ENCODE measurements at regions not wholly inside any gene's neighbourhood (a gene's known extent, or its start where the extent isn't known, plus 50 kb on each side); places are given as distances from the start of the nearest gene placed in this dataset.
A peak's percentile ranks its signal among the peaks of the same experiment; 100 is the strongest.

DNA sequence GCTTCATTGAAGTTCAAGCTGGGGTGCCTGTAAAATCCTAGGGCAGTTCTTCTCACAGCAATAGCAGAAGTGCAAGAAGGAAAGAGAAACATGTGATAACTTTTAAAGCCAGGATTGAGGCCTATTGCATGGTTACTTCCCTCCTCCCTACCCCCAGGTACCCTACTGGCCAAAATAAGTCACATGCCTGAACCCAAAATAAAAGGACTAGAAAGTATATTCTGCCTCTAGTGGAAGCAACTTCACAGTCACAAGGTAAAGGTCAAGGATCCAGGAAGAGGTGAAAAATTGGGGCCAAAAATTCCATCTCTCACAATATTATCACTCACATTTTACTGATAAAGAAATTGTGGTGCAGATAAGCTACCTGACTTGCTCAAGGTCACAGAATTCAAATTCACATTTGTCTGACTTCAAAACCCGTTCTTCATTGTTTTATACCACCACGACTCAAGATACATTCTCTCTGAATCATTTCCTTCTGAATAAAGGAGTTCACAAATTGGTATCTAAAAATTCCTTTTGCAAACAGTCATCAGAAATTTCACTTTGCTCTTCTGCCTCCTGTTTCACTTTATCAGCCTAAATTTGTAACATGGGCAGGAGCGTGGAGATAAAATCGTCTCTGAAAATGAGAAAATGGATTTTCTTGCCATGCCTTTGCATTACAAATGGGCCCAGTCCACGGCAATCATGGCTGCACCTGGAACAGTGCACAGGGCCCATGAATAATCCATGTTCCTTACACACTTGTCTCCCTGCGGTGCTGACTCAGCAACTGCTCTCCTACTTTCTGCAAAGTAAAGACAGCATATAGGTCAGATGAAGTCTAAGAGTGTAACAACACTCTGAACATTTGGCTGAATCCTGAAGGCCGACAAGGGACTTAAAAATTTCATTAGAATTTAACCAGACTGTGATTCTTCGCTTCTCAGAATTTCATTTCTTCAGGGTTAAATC is 485.3 kb upstream of the NFIA start:
- ChIA-PET CTCF (ENCODE audit: unreplicated experiment) (no interaction called here), POLR2A (no interaction called here)
- DNase-seq (ENCODE audit: low spot score), result no peak
- H2AFZ ChIP-seq (ENCODE audit: low read length), result 0 out of 2 replicates have a peak overlapping the region, but pooled peaks have one; percentile 2
- H3K9me3 ChIP-seq (ENCODE audit: low read length), result no peaks in the 10 kb centered on the region
- H4K20me1 ChIP-seq (ENCODE audit: insufficient read depth, low read length), result no peaks in the 10 kb centered on the region
- no peaks in the 10 kb centered on the region for H3K4me1 ChIP-seq (ENCODE audit: insufficient read depth, low read length, poor library complexity, severe bottlenecking)
- TF ChIP-seq CTCF (conservative IDR thresholded peaks at IDR 0.05; ENCODE audit: low read length) (no peak), EZH2phosphoT487 (IDR thresholded peaks at IDR 0.05; ENCODE audit: borderline replicate concordance, low read depth, low read length) (no peak)
- H3K9me2 ChIP-seq (ENCODE audit: insufficient read depth, low read length), result no peaks in the 10 kb centered on the region
- intact Hi-C loops (cut with micrococcal nuclease; ENCODE audit: unreplicated experiment), result no loop called here
- no TSS peak for BruUV-seq (replicated peaks)
- no peaks in the 10 kb centered on the region for H3K36me3 ChIP-seq (ENCODE audit: insufficient read depth, low read length)
- no peak overlapping the region for H3K4me2 ChIP-seq (ENCODE audit: low read length)
- H3K4me3 ChIP-seq (ENCODE audit: low read depth, low read length, poor library complexity, severe bottlenecking), result no peak overlapping the region
- H3K27ac ChIP-seq (ENCODE audit: low read depth, low read length, poor library complexity, severe bottlenecking), result no peak overlapping the region
- no peaks in the 10 kb centered on the region for H3K79me2 ChIP-seq (ENCODE audit: insufficient read depth, low read depth, low read length)

DNA sequence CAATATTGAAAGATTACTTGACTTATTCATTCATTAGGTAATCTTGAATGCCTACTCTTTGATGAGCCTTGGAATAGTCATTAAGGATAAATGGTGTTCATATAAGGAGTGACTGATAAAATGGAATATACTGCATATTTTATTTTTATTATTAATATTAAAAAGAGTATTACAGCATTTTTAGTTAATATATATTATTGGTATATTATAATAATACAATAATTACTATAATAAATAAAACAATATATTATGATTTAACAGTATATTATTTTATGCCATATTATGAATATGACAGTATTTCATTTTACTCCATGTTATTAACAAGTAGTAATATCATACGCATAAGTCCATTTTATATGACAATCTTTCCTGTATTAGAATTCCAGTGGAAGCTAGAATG is 490.8 kb upstream of the NFIA start:
- Histone ChIP-seq H3K9me3 (ENCODE audit: low read length) (no peaks in the 10 kb centered on the region), H2AFZ (ENCODE audit: low read length) (no peak overlapping the region), H3K4me3 (ENCODE audit: low read depth, low read length, poor library complexity, severe bottlenecking) (no peak overlapping the region), H3K4me1 (ENCODE audit: insufficient read depth, low read length, poor library complexity, severe bottlenecking) (no peaks in the 10 kb centered on the region), H3K4me2 (ENCODE audit: low read length) (no peak overlapping the region), H3K27ac (ENCODE audit: low read depth, low read length, poor library complexity, severe bottlenecking) (no peak overlapping the region), H3K36me3 (ENCODE audit: insufficient read depth, low read length) (no peaks in the 10 kb centered on the region), H4K20me1 (ENCODE audit: insufficient read depth, low read length) (no peaks in the 10 kb centered on the region), H3K9me2 (ENCODE audit: insufficient read depth, low read length) (no peaks in the 10 kb centered on the region), H3K79me2 (ENCODE audit: insufficient read depth, low read depth, low read length) (no peaks in the 10 kb centered on the region)
- ChIA-PET POLR2A (no interaction called here), CTCF (ENCODE audit: unreplicated experiment) (no interaction called here)
- no TSS peak for BruUV-seq (replicated peaks)
- no peak for DNase-seq (ENCODE audit: low spot score)
- TF ChIP-seq EZH2phosphoT487 (IDR thresholded peaks at IDR 0.05; ENCODE audit: borderline replicate concordance, low read depth, low read length), result no peak
- TF ChIP-seq CTCF (conservative IDR thresholded peaks at IDR 0.05; ENCODE audit: low read length), result no peak
- intact Hi-C loops (cut with micrococcal nuclease; ENCODE audit: unreplicated experiment), result no loop called here

- no peaks in the 10 kb centered on the region for H4K20me1 ChIP-seq (ENCODE audit: insufficient read depth, low read length)
- TF ChIP-seq CTCF (conservative IDR thresholded peaks at IDR 0.05; ENCODE audit: low read length) (no peak), EZH2phosphoT487 (IDR thresholded peaks at IDR 0.05; ENCODE audit: borderline replicate concordance, low read depth, low read length) (no peak)
- no peaks in the 10 kb centered on the region for H3K36me3 ChIP-seq (ENCODE audit: insufficient read depth, low read length)
- BruUV-seq (replicated peaks), result no TSS peak
- no peak overlapping the region for H2AFZ ChIP-seq (ENCODE audit: low read length)
- CTCF ChIA-PET (ENCODE audit: unreplicated experiment), result no interaction called here
- POLR2A ChIA-PET, result no interaction called here
- H3K9me3 ChIP-seq (ENCODE audit: low read length), result no peaks in the 10 kb centered on the region
- no peak for DNase-seq (ENCODE audit: low spot score)
- no peak overlapping the region for H3K4me3 ChIP-seq (ENCODE audit: low read depth, low read length, poor library complexity, severe bottlenecking)
- H3K27ac ChIP-seq (ENCODE audit: low read depth, low read length, poor library complexity, severe bottlenecking), result no peak overlapping the region
- intact Hi-C loops (cut with micrococcal nuclease; ENCODE audit: unreplicated experiment), result no loop called here
- no peaks in the 10 kb centered on the region for H3K79me2 ChIP-seq (ENCODE audit: insufficient read depth, low read depth, low read length)
- H3K4me1 ChIP-seq (ENCODE audit: insufficient read depth, low read length, poor library complexity, severe bottlenecking), result no peaks in the 10 kb centered on the region
- no peaks in the 10 kb centered on the region for H3K9me2 ChIP-seq (ENCODE audit: insufficient read depth, low read length)
- H3K4me2 ChIP-seq (ENCODE audit: low read length), result no peak overlapping the region
Measured at GRCh38 chr1:60589916-60590315, 492.4 kb upstream of the NFIA start.

Measured in OCI-LY7 (cell line).